ENCODE measurements at regions not wholly inside any gene's neighbourhood (a gene's known extent, or its start where the extent isn't known, plus 50 kb on each side); places are given as distances from the start of the nearest gene placed in this dataset.

GRCh38 chr4:166422475-166422874, 549.4 kb downstream of the TLL1 start:
- TF ChIP-seq CTCF (IDR thresholded peaks at IDR 0.05; ENCODE audit: insufficient read depth, low read depth, low read length) (no peak), EZH2 (IDR thresholded peaks at IDR 0.05; ENCODE audit: insufficient read depth, low read length) (no peak)

Data from astrocyte (in vitro differentiated cells and primary cell).